Nephron (organoid): ENCODE measurements at regions not wholly inside any gene's neighbourhood (a gene's known extent, or its start where the extent isn't known, plus 50 kb on each side); places are given as distances from the start of the nearest gene placed in this dataset.

Source experiments
- H3K27ac Mint-ChIP-seq, 3 experiments: 2 replicates each; pipeline ENCODE4 v1.8.0; 2020; ENCODE audit warnings: mixed read lengths in 3 of 3, mild to moderate bottlenecking in 2 of 3, moderate library complexity in 1 of 3
- H3K27me3 Mint-ChIP-seq: 2 replicates; pipeline ENCODE4 v1.8.0; 2021; ENCODE audit warnings: low read depth, mild to moderate bottlenecking, moderate library complexity, mixed read lengths
- H3K36me3 Mint-ChIP-seq: 2 replicates; pipeline ENCODE4 v1.8.0; 2020; ENCODE audit warnings: low read depth, mixed read lengths
- H3K4me1 Mint-ChIP-seq: 2 replicates; pipeline ENCODE4 v1.8.0; 2020; ENCODE audit warnings: mixed read lengths
- H3K4me3 Mint-ChIP-seq, 3 experiments: 2 replicates each; pipeline ENCODE4 v1.8.0; 2020; ENCODE audit warnings: mild to moderate bottlenecking in 3 of 3, mixed read lengths in 3 of 3, moderate library complexity in 2 of 3
- H3K9me3 Mint-ChIP-seq: 2 replicates; pipeline ENCODE4 v1.8.0; 2020; ENCODE audit warnings: mixed read lengths
- CTCF ChIP-seq, 3 experiments: fragments of 200-600 bp; sonication (generic); IDR thresholded peaks; one replicate each; pipeline ENCODE4 v1.5.0; 2021; ENCODE audit warnings: antibody characterized with exemption in 3 of 3; ENCODE audit not compliant: unreplicated experiment in 3 of 3

DNA sequence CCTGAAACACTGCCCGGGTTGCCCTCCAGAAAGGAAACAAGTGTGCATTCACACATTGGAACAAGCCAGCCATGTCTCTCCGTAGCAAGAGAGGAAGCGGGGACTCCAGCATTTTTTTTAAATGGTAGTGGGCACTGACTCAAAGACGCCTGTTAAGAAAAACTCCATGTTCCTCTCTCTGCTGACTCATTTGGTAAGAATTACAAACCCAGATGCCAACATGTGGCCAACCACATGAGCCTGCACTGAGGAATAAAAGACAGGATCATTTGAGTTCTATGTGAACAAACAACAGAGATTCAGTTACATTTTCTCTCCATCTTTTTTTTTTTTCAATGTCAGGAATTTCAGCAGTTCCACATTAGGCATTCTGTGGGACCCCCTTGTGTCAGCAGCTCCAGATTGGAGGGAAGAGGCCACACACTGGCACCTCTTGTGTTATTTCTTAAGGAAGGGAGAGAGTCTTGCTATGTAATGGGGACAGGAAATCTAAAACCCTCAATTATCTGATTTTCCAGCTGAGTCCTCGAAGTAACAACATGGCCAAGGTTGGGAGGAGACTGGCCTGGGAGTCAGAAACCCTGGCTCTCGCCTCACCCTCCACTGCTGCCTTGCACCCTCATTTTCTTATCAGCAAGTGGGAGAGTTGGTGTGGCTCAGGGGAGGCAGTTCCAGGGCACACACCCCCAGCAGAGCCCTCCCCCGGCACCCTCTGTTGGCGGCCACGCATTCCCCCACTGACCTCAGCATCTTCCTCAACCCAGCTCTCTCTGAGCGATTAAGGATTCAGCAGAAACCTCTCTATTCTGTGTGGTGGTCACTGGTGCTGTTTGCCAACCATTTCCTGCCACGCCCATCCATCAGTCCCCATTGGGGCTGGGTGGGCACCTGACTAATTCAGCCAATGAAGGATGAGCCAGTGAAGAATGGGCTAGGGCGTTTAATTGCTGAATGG is 173.0 kb downstream of the FOXL1 start:
- Mint-ChIP-seq H3K27ac (peak overlapping the region in 1 of 3 experiments; percentile 50), H3K27me3 (peaks cover 31% of the 10 kb centered on the region), H3K36me3 (no peaks in the 10 kb centered on the region), H3K9me3 (no peaks in the 10 kb centered on the region), H3K4me1 (peaks cover 12% of the 10 kb centered on the region), H3K4me3 (no peak overlapping the region)
- no peak for TF ChIP-seq CTCF (IDR thresholded peaks at IDR 0.05; ENCODE audit: unreplicated experiment in 3 of 3)

DNA sequence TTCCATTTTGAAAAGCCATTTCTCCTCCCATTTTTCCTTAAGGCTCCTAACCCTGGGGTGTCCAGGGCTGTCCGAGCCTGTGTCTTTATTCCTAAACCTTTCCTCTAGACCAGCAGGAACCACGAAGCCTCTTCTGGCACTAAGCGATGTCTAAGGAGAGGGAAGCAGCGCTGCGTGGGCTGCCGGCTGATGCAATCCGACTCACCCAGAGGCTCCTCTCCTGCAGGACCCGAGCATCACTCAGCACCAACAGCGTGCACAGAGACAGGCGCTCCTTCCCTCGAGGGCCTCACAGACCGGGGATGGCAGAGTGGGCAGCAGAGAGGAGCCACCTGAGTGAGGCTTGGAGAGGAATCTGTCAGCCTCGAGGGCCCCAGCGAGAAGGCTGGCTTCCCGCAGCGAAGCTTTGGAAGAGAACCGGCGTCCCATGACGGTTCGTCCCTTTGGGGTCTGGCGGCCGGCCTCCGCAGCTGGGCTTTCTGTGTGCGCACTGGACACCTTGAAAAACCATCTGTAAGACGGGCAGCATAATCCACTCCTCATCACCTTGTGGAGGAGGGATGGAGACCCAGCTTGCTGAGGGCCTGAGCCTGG is 174.3 kb downstream of the FOXL1 start:
- H3K27ac Mint-ChIP-seq = peak overlapping the region in 2 of 3 experiments; percentile 19 to 31
- TF ChIP-seq CTCF (IDR thresholded peaks at IDR 0.05; ENCODE audit: unreplicated experiment in 3 of 3) = no peak
- no peak overlapping the region for H3K4me3 Mint-ChIP-seq
- peaks cover 37% of the 10 kb centered on the region for H3K27me3 Mint-ChIP-seq
- H3K36me3 Mint-ChIP-seq = no peaks in the 10 kb centered on the region
- no peaks in the 10 kb centered on the region for H3K9me3 Mint-ChIP-seq
- H3K4me1 Mint-ChIP-seq = peaks cover 18% of the 10 kb centered on the region

GRCh38 chr16:86753399-86753798 is 175.1 kb downstream of the FOXL1 start:
- TF ChIP-seq CTCF (IDR thresholded peaks at IDR 0.05; ENCODE audit: unreplicated experiment in 3 of 3) = no peak
- Mint-ChIP-seq H3K4me3 (no peak overlapping the region), H3K27me3 (peaks cover 42% of the 10 kb centered on the region), H3K36me3 (no peaks in the 10 kb centered on the region), H3K9me3 (no peaks in the 10 kb centered on the region), H3K4me1 (peaks cover 18% of the 10 kb centered on the region), H3K27ac (no peak overlapping the region)

GRCh38 chr16:86755571-86756006 is 177.2 kb downstream of the FOXL1 start:
- Mint-ChIP-seq H3K27ac (no peak overlapping the region), H3K27me3 (peaks cover 64% of the 10 kb centered on the region), H3K4me1 (peaks cover 24% of the 10 kb centered on the region), H3K4me3 (no peak overlapping the region), H3K36me3 (no peaks in the 10 kb centered on the region), H3K9me3 (no peaks in the 10 kb centered on the region)
- no peak for TF ChIP-seq CTCF (IDR thresholded peaks at IDR 0.05; ENCODE audit: unreplicated experiment in 3 of 3)

GRCh38 chr16:86756882-86757703 is 178.7 kb downstream of the FOXL1 start:
- H3K27me3 Mint-ChIP-seq = peaks cover 65% of the 10 kb centered on the region
- peaks cover 23% of the 10 kb centered on the region for H3K4me1 Mint-ChIP-seq
- H3K36me3 Mint-ChIP-seq = no peaks in the 10 kb centered on the region
- no peak overlapping the region for H3K4me3 Mint-ChIP-seq
- no peaks in the 10 kb centered on the region for H3K9me3 Mint-ChIP-seq
- H3K27ac Mint-ChIP-seq = peak overlapping the region in 1 of 3 experiments; percentile 12
- no peak for TF ChIP-seq CTCF (IDR thresholded peaks at IDR 0.05; ENCODE audit: unreplicated experiment in 3 of 3)
